IMR-90 (cell line): ENCODE measurements at regions not wholly inside any gene's neighbourhood (a gene's known extent, or its start where the extent isn't known, plus 50 kb on each side); places are given as distances from the start of the nearest gene placed in this dataset.

Experiments
- ATAC-seq: fragments of 200-7000 bp; cut with Tn5 transposase; 2 replicates; pipeline ENCODE4 v1.9.1; 2020; ENCODE audit warnings: low read depth, mild to moderate bottlenecking, moderate library complexity
- BruUV-seq: library from RNA; stranded (reverse); fragments of 400-500 nt; replicated peaks from 2 replicates; lab custom pipeline; 2021; lab: Mats Ljungman, UMichigan
- CTCF ChIA-PET: fragments of 300-600 bp; formaldehyde crosslinking; extraction: SDS; loops from one replicate; lab custom pipeline; 2021; ENCODE audit warnings: antibody characterized with exemption; lab: Yijun Ruan, JAX
- POLR2A ChIA-PET: fragments of 300-600 bp; sonication (Branson Sonifier 250); formaldehyde crosslinking; loops from one replicate; lab custom pipeline; 2022; ENCODE audit warnings: antibody characterized with exemption; ENCODE audit not compliant: unreplicated experiment; lab: Charles Lee
- DNase-seq: peaks from one replicate; pipeline ENCODE4 v3.0.0; 2013
- H2AFZ ChIP-seq: replicated peaks from 2 replicates; pipeline ENCODE3; 2013; ENCODE audit warnings: low read length, mild to moderate bottlenecking; ENCODE audit not compliant: poor library complexity
- H2AK5ac ChIP-seq: 2 replicates; pipeline ENCODE4 v1.6.1; 2013; ENCODE audit warnings: low read depth, low read length, inconsistent platforms
- H2AK9ac ChIP-seq: replicated peaks from 2 replicates; pipeline ENCODE3; 2013; ENCODE audit warnings: mild to moderate bottlenecking, low read depth, low read length, moderate library complexity; ENCODE audit not compliant: poor library complexity
- H2BK120ac ChIP-seq: 2 replicates; pipeline ENCODE4 v1.6.1; 2013; ENCODE audit warnings: low read depth, low read length, inconsistent platforms
- H2BK15ac ChIP-seq: 3 replicates; pipeline ENCODE4 v1.6.1; 2013; ENCODE audit warnings: low read depth, low read length, inconsistent platforms
- H2BK20ac ChIP-seq: 2 replicates; pipeline ENCODE4 v1.6.1; 2013; ENCODE audit warnings: low read depth, mild to moderate bottlenecking, inconsistent platforms, low read length, moderate library complexity
- H2BK5ac ChIP-seq: 2 replicates; pipeline ENCODE4 v1.6.1; 2013; ENCODE audit warnings: mild to moderate bottlenecking, low read depth, low read length, inconsistent platforms; ENCODE audit not compliant: poor library complexity, severe bottlenecking
- H3K14ac ChIP-seq: replicated peaks from 2 replicates; pipeline ENCODE4 v1.6.1; 2013; ENCODE audit warnings: low read depth, low read length, inconsistent platforms
- H3K18ac ChIP-seq: 2 replicates; pipeline ENCODE4 v1.6.1; 2013; ENCODE audit warnings: low read depth, low read length, control low read depth
- H3K23ac ChIP-seq: 2 replicates; pipeline ENCODE4 v1.6.1; 2013; ENCODE audit warnings: low read depth, low read length, inconsistent platforms
- H3K27ac ChIP-seq: 2 replicates; pipeline ENCODE4 v1.5.1; 2013; ENCODE audit warnings: mild to moderate bottlenecking, control low read depth, low read length; ENCODE audit not compliant: insufficient read depth
- H3K27me3 ChIP-seq: 2 replicates; pipeline ENCODE4 v1.6.1; 2013; ENCODE audit warnings: low read length; ENCODE audit not compliant: control insufficient read depth, insufficient read depth
- H3K36me3 ChIP-seq: 2 replicates; pipeline ENCODE4 v1.6.1; 2013; ENCODE audit warnings: low read length, mixed read lengths; ENCODE audit not compliant: control insufficient read depth, insufficient read depth
- H3K4ac ChIP-seq: 2 replicates; pipeline ENCODE4 v1.6.1; 2013; ENCODE audit warnings: low read depth, low read length, inconsistent platforms
- H3K4me1 ChIP-seq: 2 replicates; pipeline ENCODE4 v1.6.1; 2013; ENCODE audit warnings: low read length, mixed read lengths; ENCODE audit not compliant: control insufficient read depth, insufficient read depth
- H3K4me2 ChIP-seq: 2 replicates; pipeline ENCODE4 v1.6.1; 2013; ENCODE audit warnings: low read depth, mild to moderate bottlenecking, control low read depth, low read length, moderate library complexity
- H3K4me3 ChIP-seq: 2 replicates; pipeline ENCODE4 v1.5.1; 2013; ENCODE audit warnings: low read depth, mild to moderate bottlenecking, control low read depth, low read length, moderate library complexity; ENCODE audit not compliant: insufficient read depth
- H3K56ac ChIP-seq: 2 replicates; pipeline ENCODE4 v1.6.1; 2013; ENCODE audit warnings: low read length, inconsistent platforms; ENCODE audit not compliant: insufficient read depth; ENCODE audit errors: extremely low read depth
- H3K79me1 ChIP-seq, 2 experiments: 2 replicates each; pipeline ENCODE4 v1.6.1; 2013; ENCODE audit warnings: low read length in 2 of 2, inconsistent platforms in 1 of 2, low read depth in 1 of 2
- H3K9ac ChIP-seq: 2 replicates; pipeline ENCODE4 v1.6.1; 2013; ENCODE audit warnings: low read depth, low read length, control low read depth
- H3K9me1 ChIP-seq: 2 replicates; pipeline ENCODE4 v1.6.1; 2013; ENCODE audit warnings: low read length, inconsistent platforms; ENCODE audit not compliant: insufficient read depth
- H3K9me3 ChIP-seq: 2 replicates; pipeline ENCODE4 v1.6.1; 2013; ENCODE audit warnings: low read length; ENCODE audit not compliant: control insufficient read depth, insufficient read depth
- H4K20me1 ChIP-seq: 2 replicates; pipeline ENCODE4 v1.6.1; 2013; ENCODE audit warnings: low read length, inconsistent platforms; ENCODE audit not compliant: insufficient read depth
- H4K5ac ChIP-seq: 2 replicates; pipeline ENCODE4 v1.6.1; 2013; ENCODE audit warnings: mild to moderate bottlenecking, low read depth, low read length, control low read depth
- H4K8ac ChIP-seq, 2 experiments: 2 replicates each; pipeline ENCODE4 v1.6.1; 2013; ENCODE audit warnings: low read depth in 2 of 2, low read length in 2 of 2, control low read depth in 1 of 2, inconsistent platforms in 1 of 2
- H4K91ac ChIP-seq: 2 replicates; pipeline ENCODE4 v1.6.1; 2013; ENCODE audit warnings: low read depth, low read length, inconsistent platforms; ENCODE audit not compliant: insufficient read depth
- CHD1 ChIP-seq: IDR thresholded peaks from 2 replicates; pipeline ENCODE4 v1.6.1; 2012; ENCODE audit warnings: low read depth, low read length, improper control_type of control experiment
- FOS ChIP-seq: fragments of 150-350 bp; IDR thresholded peaks from 2 replicates; pipeline ENCODE4 v1.6.1; 2016; ENCODE audit warnings: low read depth, low read length
- MAFK ChIP-seq: IDR thresholded peaks from 2 replicates; pipeline ENCODE4 v1.6.1; 2012; ENCODE audit warnings: low read depth, low read length, improper control_type of control experiment
- MAZ ChIP-seq: IDR thresholded peaks from 2 replicates; pipeline ENCODE4 v1.6.1; 2012; ENCODE audit warnings: low read depth, mild to moderate bottlenecking, low read length, improper control_type of control experiment, moderate library complexity, borderline replicate concordance
- MXI1 ChIP-seq: IDR thresholded peaks from 2 replicates; pipeline ENCODE4 v1.6.1; 2012; ENCODE audit warnings: low read depth, mild to moderate bottlenecking, low read length, moderate library complexity, borderline replicate concordance
- RFX5 ChIP-seq: IDR thresholded peaks from 2 replicates; pipeline ENCODE4 v1.8.0; 2012; ENCODE audit warnings: low read depth, mild to moderate bottlenecking, low read length, moderate library complexity
- SMC3 ChIP-seq: fragments of 150-350 bp; IDR thresholded peaks from 2 replicates; pipeline ENCODE4 v1.6.1; 2016; ENCODE audit warnings: low read depth, mild to moderate bottlenecking, antibody characterized with exemption, low read length, moderate library complexity
- WGBS, 2 experiments: methylation state at CpG; one replicate each; pipeline versions ENCODE4 v1.1.5 to v1.1.7; 2013; ENCODE audit warnings: missing lambda C conversion rate in 2 of 2; ENCODE audit not compliant: insufficient read length in 1 of 2; ENCODE audit errors: extremely low coverage in 2 of 2; 5-methylcytosine and 5-hydroxymethylcytosine counted together
- dilution Hi-C: fragments of 300-500 bp; cut with HindIII; formaldehyde crosslinking; loops from one replicate; pipeline ENCODE4 v1.14.3; 2018; ENCODE audit warnings: low sequenced_read_pairs; ENCODE audit not compliant: unreplicated experiment
- in situ Hi-C: fragments of 300-500 bp; cut with MboI; formaldehyde crosslinking; loops from 3 replicates; pipeline ENCODE4 v1.14.3; 2019; ENCODE audit warnings: low sequenced_read_pairs, inconsistent platforms, mixed read lengths
- intact Hi-C: fragments of 100-400 bp; cut with micrococcal nuclease; formaldehyde crosslinking; loops from 2 replicates; pipeline ENCODE4 v1.10.0; 2022
- TF ChIP-seq, protein P1 (sequence below): fragments of 150-350 bp; IDR thresholded peaks from 2 replicates; pipeline ENCODE4 v1.6.1; 2017; ENCODE audit warnings: mild to moderate bottlenecking, antibody characterized with exemption, low read length, low read depth
- TF ChIP-seq, protein P2 (sequence below): fragments of 150-350 bp; IDR thresholded peaks from 2 replicates; pipeline ENCODE4 v1.6.1; 2016; ENCODE audit warnings: low read depth, mild to moderate bottlenecking, low read length, moderate library complexity, borderline replicate concordance

DNA sequence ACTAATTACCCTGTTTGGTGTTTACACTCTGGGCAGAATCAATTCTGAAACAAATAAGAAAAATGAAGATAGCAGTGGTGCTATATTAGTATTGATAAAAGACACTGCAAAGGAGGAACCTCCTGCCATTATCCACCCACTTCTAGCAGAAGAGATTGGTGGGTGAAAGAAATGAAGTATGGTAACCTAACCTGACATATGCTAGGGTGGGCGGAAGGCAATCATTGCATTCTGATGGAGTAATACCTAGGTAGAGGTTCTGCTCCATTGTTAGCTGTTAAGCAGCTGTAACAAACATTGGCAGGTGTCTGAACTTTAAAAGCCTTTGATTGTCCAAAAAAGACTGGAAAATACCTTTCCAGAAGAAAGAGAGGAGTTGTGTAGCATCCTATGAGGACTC, 95.9 kb downstream of the OTUD1 start:
- Histone ChIP-seq H3K9me3 (no peaks in the 10 kb centered on the region), H4K91ac (no peak overlapping the region), H3K9me1 (no peaks in the 10 kb centered on the region), H3K27me3 (peaks cover 3% of the 10 kb centered on the region; the same call in 1 of the 2 replicates), H4K5ac (no peak overlapping the region), H3K36me3 (no peaks in the 10 kb centered on the region), H3K18ac (no peak overlapping the region), H3K56ac (no peak overlapping the region), H3K4me2 (no peak overlapping the region), H4K8ac (no peak overlapping the region), H3K14ac (no peak overlapping the region), H3K4me1 (no peaks in the 10 kb centered on the region), H2BK15ac (no peak overlapping the region), H2AK9ac (no peak overlapping the region), H2BK120ac (no peak overlapping the region), H3K23ac (no peak overlapping the region), H2BK5ac (no peak overlapping the region), H2AK5ac (no peak overlapping the region), H3K27ac (no peak overlapping the region), H3K4me3 (no peak overlapping the region), H2AFZ (no peak overlapping the region), H3K79me1 (no peaks in the 10 kb centered on the region), H3K4ac (no peak overlapping the region), H2BK20ac (no peak overlapping the region), H4K20me1 (no peaks in the 10 kb centered on the region), H3K9ac (no peak overlapping the region)
- no TSS peak for BruUV-seq
- DNase-seq: no peak
- no peak for ATAC-seq
- ChIA-PET POLR2A (no interaction called here), CTCF (no interaction called here)
- dilution Hi-C loops: no loop called here
- intact Hi-C loops: no loop called here
- whole genome bisulfite sequencing, 2 experiments: no CpG with 5 or more reads among the region's 1 CpG
- TF ChIP-seq, protein P1, sequence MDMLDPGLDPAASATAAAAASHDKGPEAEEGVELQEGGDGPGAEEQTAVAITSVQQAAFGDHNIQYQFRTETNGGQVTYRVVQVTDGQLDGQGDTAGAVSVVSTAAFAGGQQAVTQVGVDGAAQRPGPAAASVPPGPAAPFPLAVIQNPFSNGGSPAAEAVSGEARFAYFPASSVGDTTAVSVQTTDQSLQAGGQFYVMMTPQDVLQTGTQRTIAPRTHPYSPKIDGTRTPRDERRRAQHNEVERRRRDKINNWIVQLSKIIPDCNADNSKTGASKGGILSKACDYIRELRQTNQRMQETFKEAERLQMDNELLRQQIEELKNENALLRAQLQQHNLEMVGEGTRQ: no peak
- TF ChIP-seq MAZ: no peak
- no peak for TF ChIP-seq MAFK
- no peak for TF ChIP-seq MXI1
- TF ChIP-seq, protein P2, sequence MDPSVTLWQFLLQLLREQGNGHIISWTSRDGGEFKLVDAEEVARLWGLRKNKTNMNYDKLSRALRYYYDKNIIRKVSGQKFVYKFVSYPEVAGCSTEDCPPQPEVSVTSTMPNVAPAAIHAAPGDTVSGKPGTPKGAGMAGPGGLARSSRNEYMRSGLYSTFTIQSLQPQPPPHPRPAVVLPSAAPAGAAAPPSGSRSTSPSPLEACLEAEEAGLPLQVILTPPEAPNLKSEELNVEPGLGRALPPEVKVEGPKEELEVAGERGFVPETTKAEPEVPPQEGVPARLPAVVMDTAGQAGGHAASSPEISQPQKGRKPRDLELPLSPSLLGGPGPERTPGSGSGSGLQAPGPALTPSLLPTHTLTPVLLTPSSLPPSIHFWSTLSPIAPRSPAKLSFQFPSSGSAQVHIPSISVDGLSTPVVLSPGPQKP: no peak
- no peak for TF ChIP-seq CHD1
- TF ChIP-seq RFX5: no peak
- no peak for TF ChIP-seq SMC3
- no peak for TF ChIP-seq FOS
- in situ Hi-C loops: loop anchor here (5.0 to 25.0 kb wide), 3 partner anchors 217 to 978 kb away; no protein-coding TSS in a partner anchor
